PC-9 (cell line): ENCODE measurements at regions not wholly inside any gene's neighbourhood (a gene's known extent, or its start where the extent isn't known, plus 50 kb on each side); places are given as distances from the start of the nearest gene placed in this dataset.

Source experiments
- BruUV-seq: library from RNA; stranded (reverse); fragments of 400-500 nt; replicated peaks from 2 replicates; lab custom pipeline; 2021; lab: Mats Ljungman, UMichigan
- CTCF ChIA-PET: fragments of 300-600 bp; sonication (Branson Sonifier 250); formaldehyde crosslinking; loops from one replicate; lab custom pipeline; 2022; ENCODE audit warnings: antibody characterized with exemption; lab: Charles Lee
- POLR2A ChIA-PET: fragments of 300-600 bp; sonication (Branson Sonifier 250); formaldehyde crosslinking; loops from one replicate; lab custom pipeline; 2022; ENCODE audit warnings: antibody characterized with exemption; ENCODE audit not compliant: unreplicated experiment; lab: Charles Lee
- DNase-seq, 2 experiments: peaks; one replicate each; pipeline versions ENCODE4 v3.0.0 to v3.0.0-alpha.2; 2015 to 2022; ENCODE audit warnings: mixed read lengths in 1 of 2
- H2AFZ ChIP-seq: fragments of 200-600 bp; sonication (generic); 2 replicates; pipeline ENCODE4 v1.8.1; 2017; ENCODE audit warnings: antibody characterized with exemption
- H3F3A ChIP-seq: fragments of 200-600 bp; sonication (generic); 2 replicates; pipeline ENCODE4 v1.8.1; 2017; ENCODE audit warnings: antibody characterized with exemption, mild to moderate bottlenecking, low read depth; ENCODE audit not compliant: insufficient read depth
- H3K27ac ChIP-seq: fragments of 200-600 bp; sonication (generic); 2 replicates; pipeline ENCODE4 v1.6.1; 2016; ENCODE audit warnings: mixed run types
- H3K27me3 ChIP-seq: fragments of 200-600 bp; sonication (generic); 2 replicates; pipeline ENCODE4 v1.6.1; 2016; ENCODE audit warnings: low read depth, mixed run types; ENCODE audit not compliant: insufficient read depth
- H3K36me3 ChIP-seq: fragments of 200-600 bp; sonication (generic); 2 replicates; pipeline ENCODE4 v1.6.1; 2016; ENCODE audit warnings: low read depth, mixed run types
- H3K4me1 ChIP-seq: fragments of 200-600 bp; sonication (generic); replicated peaks from 2 replicates; pipeline ENCODE4 v1.6.1; 2016; ENCODE audit warnings: mixed run types; ENCODE audit not compliant: insufficient read depth
- H3K4me2 ChIP-seq: fragments of 200-600 bp; sonication (generic); 2 replicates; pipeline ENCODE4 v1.6.1; 2017; ENCODE audit warnings: mixed run types
- H3K4me3 ChIP-seq: fragments of 200-600 bp; sonication (generic); 2 replicates; pipeline ENCODE4 v1.6.1; 2016; ENCODE audit warnings: mixed run types
- H3K79me2 ChIP-seq: fragments of 200-600 bp; sonication (generic); 2 replicates; pipeline ENCODE4 v1.6.1; 2017; ENCODE audit warnings: low read depth, mixed run types
- H3K9me2 ChIP-seq: fragments of 200-600 bp; sonication (generic); 2 replicates; pipeline ENCODE4 v1.8.1; 2017; ENCODE audit warnings: mild to moderate bottlenecking; ENCODE audit not compliant: insufficient read depth
- H3K9me3 ChIP-seq: fragments of 200-600 bp; sonication (generic); 2 replicates; pipeline ENCODE4 v1.8.1; 2016; ENCODE audit warnings: low read depth; ENCODE audit not compliant: insufficient read depth
- H4K20me1 ChIP-seq: fragments of 200-600 bp; sonication (generic); 2 replicates; pipeline ENCODE4 v1.8.1; 2017; ENCODE audit not compliant: insufficient read depth
- EZH2 ChIP-seq: fragments of 200-600 bp; sonication (generic); IDR thresholded peaks from 2 replicates; pipeline ENCODE4 v1.8.0; 2017; ENCODE audit warnings: antibody characterized with exemption, low read depth
- intact Hi-C: fragments of 100-400 bp; cut with micrococcal nuclease; formaldehyde crosslinking; loops from one replicate; pipeline ENCODE4 v1.10.0; 2022; ENCODE audit not compliant: unreplicated experiment
- TF ChIP-seq, protein P1 (sequence below): fragments of 200-600 bp; sonication (generic); conservative IDR thresholded peaks from 2 replicates; pipeline ENCODE4 v1.6.1; 2017; ENCODE audit warnings: mixed run types, antibody characterized with exemption, mild to moderate bottlenecking, moderate library complexity

DNA sequence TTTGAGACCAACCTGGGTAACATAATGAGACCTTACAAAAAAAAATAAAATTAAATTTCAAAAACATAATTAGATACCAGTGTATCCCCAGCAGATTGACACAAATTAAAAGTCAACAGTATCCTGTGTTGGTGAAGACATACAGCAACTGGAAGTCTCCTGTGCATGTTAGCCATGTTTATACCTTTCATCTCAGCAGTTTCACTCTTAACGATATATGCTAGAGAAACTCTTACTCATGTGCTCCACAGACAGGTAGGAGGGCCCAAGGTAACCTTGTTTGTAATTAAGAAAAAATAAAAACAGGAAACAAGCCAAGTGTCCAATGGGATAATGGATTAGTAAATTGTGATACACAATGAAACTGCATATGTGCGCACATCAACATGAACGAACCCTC lies 50.1 kb upstream of the N4BP3 start:
- no peak for DNase-seq
- Histone ChIP-seq H3K27me3 (peaks cover 67% of the 10 kb centered on the region), H3K9me3 (no peaks in the 10 kb centered on the region), H3K79me2 (no peaks in the 10 kb centered on the region), H3K4me3 (no peak overlapping the region), H3F3A (no peaks in the 10 kb centered on the region), H3K4me1 (no peaks in the 10 kb centered on the region), H4K20me1 (no peaks in the 10 kb centered on the region), H2AFZ (no peak overlapping the region), H3K36me3 (no peaks in the 10 kb centered on the region), H3K4me2 (no peak overlapping the region), H3K9me2 (no peaks in the 10 kb centered on the region), H3K27ac (no peak overlapping the region)
- ChIA-PET POLR2A (no interaction called here), CTCF (no interaction called here)
- intact Hi-C loops, result loop anchor here (10.0 kb wide), 1 partner anchor 458 kb away; the partner anchor contains the start of gene B4GALT7
- TF ChIP-seq, protein P1, sequence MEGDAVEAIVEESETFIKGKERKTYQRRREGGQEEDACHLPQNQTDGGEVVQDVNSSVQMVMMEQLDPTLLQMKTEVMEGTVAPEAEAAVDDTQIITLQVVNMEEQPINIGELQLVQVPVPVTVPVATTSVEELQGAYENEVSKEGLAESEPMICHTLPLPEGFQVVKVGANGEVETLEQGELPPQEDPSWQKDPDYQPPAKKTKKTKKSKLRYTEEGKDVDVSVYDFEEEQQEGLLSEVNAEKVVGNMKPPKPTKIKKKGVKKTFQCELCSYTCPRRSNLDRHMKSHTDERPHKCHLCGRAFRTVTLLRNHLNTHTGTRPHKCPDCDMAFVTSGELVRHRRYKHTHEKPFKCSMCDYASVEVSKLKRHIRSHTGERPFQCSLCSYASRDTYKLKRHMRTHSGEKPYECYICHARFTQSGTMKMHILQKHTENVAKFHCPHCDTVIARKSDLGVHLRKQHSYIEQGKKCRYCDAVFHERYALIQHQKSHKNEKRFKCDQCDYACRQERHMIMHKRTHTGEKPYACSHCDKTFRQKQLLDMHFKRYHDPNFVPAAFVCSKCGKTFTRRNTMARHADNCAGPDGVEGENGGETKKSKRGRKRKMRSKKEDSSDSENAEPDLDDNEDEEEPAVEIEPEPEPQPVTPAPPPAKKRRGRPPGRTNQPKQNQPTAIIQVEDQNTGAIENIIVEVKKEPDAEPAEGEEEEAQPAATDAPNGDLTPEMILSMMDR, result no peak
- TF ChIP-seq EZH2, result no peak
- no TSS peak for BruUV-seq

DNA sequence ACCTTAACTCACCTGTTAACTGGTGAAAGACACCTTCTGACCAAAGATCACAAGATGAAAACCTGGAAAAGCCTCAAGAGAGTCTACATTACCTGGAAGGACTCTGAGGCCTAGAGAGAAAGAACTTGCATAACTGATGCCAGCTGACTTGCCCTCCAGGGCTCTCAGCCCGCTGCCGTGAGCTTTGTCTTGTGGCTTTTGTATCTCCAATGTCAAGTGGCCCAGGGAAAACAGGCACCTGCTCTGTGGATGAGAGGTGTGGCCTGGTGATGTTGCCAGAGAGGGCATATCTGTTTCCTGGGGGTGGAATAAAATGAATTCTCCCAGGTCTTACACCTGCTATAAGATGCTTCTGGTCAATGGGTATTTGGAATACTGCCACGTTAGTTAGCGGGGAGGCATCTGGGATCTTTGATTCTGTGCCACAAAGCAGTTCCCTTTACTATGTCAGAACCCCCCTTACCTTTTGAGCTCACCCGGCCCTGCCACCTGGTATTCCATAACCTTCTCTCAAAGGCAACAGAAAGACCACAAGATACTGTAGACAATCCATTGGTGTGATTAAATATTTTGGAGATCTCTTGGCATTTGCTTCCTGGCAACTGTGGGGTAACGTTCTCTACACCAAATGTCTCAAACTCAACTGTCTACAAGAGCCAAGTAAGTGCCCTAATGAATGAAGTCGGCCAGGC lies 54.9 kb upstream of the N4BP3 start:
- peaks cover 67% of the 10 kb centered on the region for H3K27me3 ChIP-seq
- H3K4me3 ChIP-seq, result no peak overlapping the region
- ChIA-PET POLR2A (no interaction called here), CTCF (no interaction called here)
- H3K9me3 ChIP-seq, result no peaks in the 10 kb centered on the region
- no peaks in the 10 kb centered on the region for H3K79me2 ChIP-seq
- H2AFZ ChIP-seq, result no peak overlapping the region
- no peaks in the 10 kb centered on the region for H3K4me1 ChIP-seq
- TF ChIP-seq EZH2, result no peak
- TF ChIP-seq, protein P1, result no peak
- intact Hi-C loops, result no loop called here
- no peaks in the 10 kb centered on the region for H3K9me2 ChIP-seq
- no peak for DNase-seq
- H3K36me3 ChIP-seq, result no peaks in the 10 kb centered on the region
- H3K27ac ChIP-seq, result no peak overlapping the region
- H3K4me2 ChIP-seq, result no peak overlapping the region
- H3F3A ChIP-seq, result no peaks in the 10 kb centered on the region
- H4K20me1 ChIP-seq, result no peaks in the 10 kb centered on the region
- no TSS peak for BruUV-seq

DNA sequence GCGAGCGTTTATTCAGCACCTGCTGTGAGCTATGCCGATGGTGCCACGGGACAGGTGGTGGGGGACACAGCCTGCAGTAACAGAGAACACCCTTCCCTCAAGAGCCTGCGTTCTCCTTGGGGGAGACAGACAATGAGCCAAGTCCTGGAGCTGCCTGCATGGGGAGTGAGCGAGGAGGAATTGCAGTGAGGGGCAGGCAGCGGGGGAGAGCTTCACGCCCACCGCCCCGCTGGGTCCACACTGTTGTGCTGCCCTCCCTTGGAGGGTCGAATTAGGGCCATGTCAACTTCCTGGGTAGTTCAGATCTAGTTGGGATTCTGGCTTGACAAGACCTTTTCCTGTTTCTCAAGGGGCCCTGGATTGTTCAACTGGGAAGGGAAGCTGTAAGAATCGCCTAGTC lies 55.5 kb upstream of the N4BP3 start:
- no TSS peak for BruUV-seq
- no peaks in the 10 kb centered on the region for H4K20me1 ChIP-seq
- no peaks in the 10 kb centered on the region for H3K4me1 ChIP-seq
- H3K4me2 ChIP-seq, result no peak overlapping the region
- H3K79me2 ChIP-seq, result no peaks in the 10 kb centered on the region
- intact Hi-C loops, result no loop called here
- no peaks in the 10 kb centered on the region for H3F3A ChIP-seq
- H3K9me3 ChIP-seq, result no peaks in the 10 kb centered on the region
- no peak overlapping the region for H2AFZ ChIP-seq
- no peaks in the 10 kb centered on the region for H3K36me3 ChIP-seq
- ChIA-PET CTCF (no interaction called here), POLR2A (no interaction called here)
- TF ChIP-seq EZH2, result no peak
- TF ChIP-seq, protein P1, result no peak
- peaks cover 64% of the 10 kb centered on the region for H3K27me3 ChIP-seq
- H3K9me2 ChIP-seq, result no peaks in the 10 kb centered on the region
- DNase-seq, result no peak
- H3K27ac ChIP-seq, result no peak overlapping the region
- H3K4me3 ChIP-seq, result no peak overlapping the region
